Loucy (cell line): ENCODE measurements at regions not wholly inside any gene's neighbourhood (a gene's known extent, or its start where the extent isn't known, plus 50 kb on each side); places are given as distances from the start of the nearest gene placed in this dataset.

Experiments used
- H2AFZ ChIP-seq: fragments of 200-600 bp; sonication (generic); 2 replicates; pipeline ENCODE4 v1.6.0; 2016; ENCODE audit warnings: antibody characterized with exemption, mild to moderate bottlenecking, low read length, moderate library complexity
- H3F3A ChIP-seq: fragments of 200-600 bp; 2 replicates; pipeline ENCODE4 v1.6.0; 2016; ENCODE audit warnings: antibody characterized with exemption, low read depth, mild to moderate bottlenecking
- H3K27me3 ChIP-seq: fragments of 200-600 bp; sonication (generic); 2 replicates; pipeline ENCODE4 v1.6.1; 2014; ENCODE audit warnings: low read length, mild to moderate bottlenecking; ENCODE audit not compliant: insufficient read depth, poor library complexity, severe bottlenecking
- H3K36me3 ChIP-seq: fragments of 200-600 bp; sonication (generic); 2 replicates; pipeline ENCODE4 v1.6.1; 2016; ENCODE audit warnings: low read length; ENCODE audit not compliant: insufficient read depth
- H3K4me1 ChIP-seq: fragments of 200-600 bp; sonication (generic); 2 replicates; pipeline ENCODE4 v1.5.1; 2014; ENCODE audit warnings: low read length, mild to moderate bottlenecking; ENCODE audit not compliant: insufficient read depth, poor library complexity, severe bottlenecking
- H3K4me2 ChIP-seq: fragments of 200-600 bp; sonication (generic); 2 replicates; pipeline ENCODE4 v1.6.0; 2014; ENCODE audit warnings: antibody characterized with exemption, low read length, low read depth, mild to moderate bottlenecking; ENCODE audit not compliant: poor library complexity, severe bottlenecking
- H3K4me3 ChIP-seq: fragments of 200-600 bp; sonication (generic); 2 replicates; pipeline ENCODE4 v1.5.1; 2014; ENCODE audit warnings: low read length, mild to moderate bottlenecking, mixed read lengths; ENCODE audit not compliant: poor library complexity, severe bottlenecking
- H3K79me2 ChIP-seq: fragments of 200-600 bp; sonication (generic); 2 replicates; pipeline ENCODE4 v1.6.1; 2014; ENCODE audit warnings: low read length; ENCODE audit not compliant: insufficient read depth
- H3K9ac ChIP-seq: fragments of 200-600 bp; sonication (generic); 2 replicates; pipeline ENCODE4 v1.6.0; 2014; ENCODE audit warnings: mild to moderate bottlenecking, low read depth, low read length, moderate library complexity; ENCODE audit not compliant: poor library complexity, severe bottlenecking
- H3K9me2 ChIP-seq: fragments of 200-600 bp; sonication (generic); replicated peaks from 2 replicates; pipeline ENCODE4 v1.6.1; 2016; ENCODE audit warnings: low read depth, low read length, mixed read lengths
- H3K9me3 ChIP-seq: fragments of 200-600 bp; sonication (generic); 2 replicates; pipeline ENCODE4 v1.6.1; 2014; ENCODE audit warnings: mild to moderate bottlenecking, antibody characterized with exemption, low read length, low read depth; ENCODE audit not compliant: insufficient read depth
- H4K20me1 ChIP-seq: fragments of 200-600 bp; sonication (generic); 2 replicates; pipeline ENCODE4 v1.6.0; 2014; ENCODE audit warnings: antibody characterized with exemption, low read length, mild to moderate bottlenecking; ENCODE audit not compliant: insufficient read depth, poor library complexity, severe bottlenecking
- EZH2phosphoT487 ChIP-seq: fragments of 200-600 bp; IDR thresholded peaks from 2 replicates; pipeline ENCODE4 v1.6.1; 2018; ENCODE audit warnings: antibody characterized with exemption, mild to moderate bottlenecking, moderate library complexity, borderline replicate concordance
- TF ChIP-seq, protein P1 (sequence below): fragments of 200-600 bp; sonication (generic); conservative IDR thresholded peaks from 2 replicates; pipeline ENCODE4 v1.5.1; 2014; ENCODE audit warnings: mild to moderate bottlenecking, antibody characterized with exemption, low read length

DNA sequence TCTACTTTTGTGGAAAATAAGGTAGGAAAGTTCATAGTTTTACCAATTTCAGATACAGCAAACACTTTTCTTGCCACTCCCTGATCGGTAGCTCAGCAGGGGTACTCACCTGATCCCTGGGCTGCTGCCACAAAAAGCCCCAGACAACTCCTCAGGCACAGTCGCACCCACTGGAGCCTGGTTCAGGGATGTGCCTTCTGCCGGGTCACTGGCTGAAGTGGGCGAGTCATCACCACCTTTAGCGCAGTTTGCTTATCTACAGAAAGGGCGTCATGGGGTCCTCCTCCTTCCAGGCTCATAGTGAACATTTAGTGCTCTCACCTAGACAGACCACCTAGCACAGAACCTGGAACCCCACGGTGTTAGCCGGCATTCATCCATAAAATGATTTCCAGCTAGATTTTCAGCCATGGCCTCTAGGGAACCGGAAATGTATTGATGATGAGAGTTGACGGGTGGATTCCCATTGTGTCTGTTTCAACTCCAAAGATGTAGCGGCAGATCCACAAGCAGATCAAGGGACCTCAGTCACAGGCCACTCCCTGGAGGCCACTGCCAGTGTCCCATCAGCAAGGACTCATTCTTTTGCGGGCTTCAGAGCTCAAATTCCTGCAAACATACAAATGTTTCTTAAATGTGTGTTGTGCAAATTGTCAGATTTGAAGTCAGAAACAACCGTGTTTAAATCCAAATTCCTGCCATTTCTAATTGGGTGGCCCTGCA, 408.4 kb upstream of the SALL3 start:
- TF ChIP-seq, protein P1, sequence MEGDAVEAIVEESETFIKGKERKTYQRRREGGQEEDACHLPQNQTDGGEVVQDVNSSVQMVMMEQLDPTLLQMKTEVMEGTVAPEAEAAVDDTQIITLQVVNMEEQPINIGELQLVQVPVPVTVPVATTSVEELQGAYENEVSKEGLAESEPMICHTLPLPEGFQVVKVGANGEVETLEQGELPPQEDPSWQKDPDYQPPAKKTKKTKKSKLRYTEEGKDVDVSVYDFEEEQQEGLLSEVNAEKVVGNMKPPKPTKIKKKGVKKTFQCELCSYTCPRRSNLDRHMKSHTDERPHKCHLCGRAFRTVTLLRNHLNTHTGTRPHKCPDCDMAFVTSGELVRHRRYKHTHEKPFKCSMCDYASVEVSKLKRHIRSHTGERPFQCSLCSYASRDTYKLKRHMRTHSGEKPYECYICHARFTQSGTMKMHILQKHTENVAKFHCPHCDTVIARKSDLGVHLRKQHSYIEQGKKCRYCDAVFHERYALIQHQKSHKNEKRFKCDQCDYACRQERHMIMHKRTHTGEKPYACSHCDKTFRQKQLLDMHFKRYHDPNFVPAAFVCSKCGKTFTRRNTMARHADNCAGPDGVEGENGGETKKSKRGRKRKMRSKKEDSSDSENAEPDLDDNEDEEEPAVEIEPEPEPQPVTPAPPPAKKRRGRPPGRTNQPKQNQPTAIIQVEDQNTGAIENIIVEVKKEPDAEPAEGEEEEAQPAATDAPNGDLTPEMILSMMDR = no peak
- Histone ChIP-seq H3K79me2 (no peaks in the 10 kb centered on the region), H2AFZ (no peak overlapping the region), H3K4me3 (no peak overlapping the region), H3K9me2 (no peaks in the 10 kb centered on the region), H3K4me1 (no peaks in the 10 kb centered on the region), H3K4me2 (no peak overlapping the region), H3K27me3 (no peaks in the 10 kb centered on the region), H4K20me1 (no peaks in the 10 kb centered on the region), H3K36me3 (no peaks in the 10 kb centered on the region), H3F3A (no peaks in the 10 kb centered on the region), H3K9me3 (peaks cover 8% of the 10 kb centered on the region; the same call in 1 of the 2 replicates), H3K9ac (no peak overlapping the region)

DNA sequence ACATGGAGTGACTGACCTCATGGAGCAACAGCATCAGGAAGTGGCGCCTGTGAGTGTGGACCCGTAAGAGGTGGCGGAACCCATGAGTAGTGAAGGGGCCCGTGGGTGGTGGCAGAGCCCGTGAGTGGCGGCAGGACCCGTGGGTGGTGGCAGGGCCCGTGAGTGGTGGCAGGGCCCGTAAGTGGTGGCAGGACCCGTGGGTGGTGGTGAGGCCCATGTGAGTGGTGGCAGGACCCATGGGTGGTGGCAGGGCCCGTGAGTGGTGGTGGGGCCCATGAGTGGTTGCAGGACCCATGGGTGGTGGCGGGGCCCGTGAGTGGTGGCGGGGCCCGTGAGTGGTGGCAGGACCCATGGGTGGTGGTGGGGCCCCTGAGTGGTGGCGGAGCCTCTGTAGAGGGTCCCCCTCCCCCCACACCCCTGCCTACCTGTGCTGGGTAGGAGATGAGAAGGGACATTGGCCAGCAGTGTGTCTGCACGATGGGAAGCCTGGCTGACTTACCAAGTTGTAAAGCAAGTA, 407.7 kb upstream of the SALL3 start:
- TF ChIP-seq, protein P1 = no peak
- no peak for TF ChIP-seq EZH2phosphoT487
- H3K4me3 ChIP-seq = no peak overlapping the region
- H3K9ac ChIP-seq = no peak overlapping the region
- no peaks in the 10 kb centered on the region for H3K27me3 ChIP-seq
- H3K4me2 ChIP-seq = no peak overlapping the region
- no peaks in the 10 kb centered on the region for H3K36me3 ChIP-seq
- H3F3A ChIP-seq = no peaks in the 10 kb centered on the region
- H4K20me1 ChIP-seq = no peaks in the 10 kb centered on the region
- H3K79me2 ChIP-seq = no peaks in the 10 kb centered on the region
- H3K4me1 ChIP-seq = no peaks in the 10 kb centered on the region
- H3K9me2 ChIP-seq = no peaks in the 10 kb centered on the region
- no peak overlapping the region for H2AFZ ChIP-seq
- peaks cover 8% of the 10 kb centered on the region; the same call in 1 of the 2 replicates for H3K9me3 ChIP-seq

DNA sequence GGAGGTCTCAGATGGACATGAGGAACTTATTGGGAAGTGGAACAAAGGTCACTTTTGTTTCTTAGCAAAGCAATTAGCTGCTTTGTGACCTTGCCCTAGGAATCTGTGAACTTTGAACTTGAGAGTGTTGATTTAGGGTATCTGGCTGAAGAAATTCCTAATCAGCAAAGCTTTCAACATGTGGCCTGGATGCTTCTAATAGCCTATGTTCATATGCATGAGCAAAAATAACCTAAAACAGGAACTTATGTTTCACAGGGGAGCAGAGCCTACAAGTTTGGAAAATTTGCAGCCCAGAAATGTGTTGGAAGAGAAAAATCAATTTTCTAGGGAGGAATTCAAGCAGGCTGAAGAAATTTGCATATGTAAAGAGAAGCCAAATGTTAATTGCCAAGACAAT, 405.8 kb upstream of the SALL3 start:
- H3K9ac ChIP-seq = no peak overlapping the region
- no peaks in the 10 kb centered on the region for H3K4me1 ChIP-seq
- H2AFZ ChIP-seq = no peak overlapping the region
- TF ChIP-seq, protein P1 = no peak
- no peak for TF ChIP-seq EZH2phosphoT487
- H3K4me3 ChIP-seq = no peak overlapping the region
- H3K36me3 ChIP-seq = no peaks in the 10 kb centered on the region
- H4K20me1 ChIP-seq = no peaks in the 10 kb centered on the region
- no peaks in the 10 kb centered on the region for H3K79me2 ChIP-seq
- no peaks in the 10 kb centered on the region for H3K27me3 ChIP-seq
- no peaks in the 10 kb centered on the region for H3K9me2 ChIP-seq
- H3F3A ChIP-seq = no peaks in the 10 kb centered on the region
- H3K4me2 ChIP-seq = no peak overlapping the region
- H3K9me3 ChIP-seq = peaks cover 13% of the 10 kb centered on the region; the same call in 1 of the 2 replicates
